ENCODE measurements at regions not wholly inside any gene's neighbourhood (a gene's known extent, or its start where the extent isn't known, plus 50 kb on each side); places are given as distances from the start of the nearest gene placed in this dataset.
"Not testable (repeated sequence)": the region's sequence is repeated elsewhere in the genome, so short reads cannot be mapped to it uniquely, and the experiment has no call there.

DNA sequence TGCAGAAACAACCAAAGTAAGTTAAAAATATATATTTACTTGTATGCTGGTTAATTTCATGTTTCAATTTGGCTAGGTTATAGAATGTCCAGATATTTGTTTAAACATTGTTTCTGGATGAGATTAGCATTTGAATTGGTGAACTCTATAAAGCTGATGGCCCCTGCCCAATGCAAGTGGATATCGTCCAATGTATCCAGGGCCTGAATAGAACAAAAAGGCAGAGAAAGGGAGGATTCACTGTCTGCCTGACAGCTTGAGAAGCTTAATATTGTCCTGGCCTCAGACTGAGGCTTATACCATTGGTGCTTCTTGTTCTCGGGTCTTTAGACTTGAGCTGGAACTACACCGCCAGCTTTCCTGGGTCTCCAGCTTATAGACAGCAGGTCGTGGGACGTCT lies 446.7 kb upstream of the ACTBL2 start:
- ATAC-seq, result no peak

DNA sequence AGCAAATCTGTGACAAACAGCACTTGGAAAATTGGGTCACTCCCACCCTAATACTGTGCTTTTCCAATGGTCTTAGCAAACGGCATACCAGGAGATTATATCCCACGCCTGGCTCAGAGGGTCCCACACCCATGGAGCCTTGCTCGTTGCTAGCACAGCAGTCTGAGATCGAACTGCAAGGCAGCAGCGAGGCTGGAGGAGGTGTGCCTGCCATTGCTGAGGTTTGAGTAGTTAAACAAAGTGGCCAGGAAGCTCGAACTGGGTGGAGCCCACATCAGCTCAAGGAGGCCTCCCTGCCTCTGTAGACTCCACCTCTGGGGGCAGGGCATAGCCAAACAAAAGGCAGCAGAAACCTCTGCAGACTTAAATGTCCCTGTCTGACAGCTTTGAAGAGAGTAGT lies 440.5 kb upstream of the ACTBL2 start:
- 90 to 100% methylated on average over 3 to 4 of the region's 6 CpGs for WGBS, 2 donors (ENCODE audit: low coverage in 1 of 2)
- not testable (repeated sequence) for H3K4me1 ChIP-seq, H3K4me3 ChIP-seq, H3K36me3 ChIP-seq, H3K27ac ChIP-seq, H3K9me3 ChIP-seq, ATAC-seq, H3K27me3 ChIP-seq

More for the DNA sequence above, 446.7 kb upstream of the ACTBL2 start:
- Histone ChIP-seq H3K9me3 (peaks cover 0 to 8% (median 0%) of the 10 kb centered on the region in 3 donors), H3K36me3 (no peaks in the 10 kb centered on the region), H3K4me3 (no peak overlapping the region), H3K27me3 (no peaks in the 10 kb centered on the region), H3K27ac (no peak overlapping the region), H3K4me1 (no peaks in the 10 kb centered on the region)
- 57 to 59% methylated on average over 4 to 5 of the region's 5 CpGs for WGBS, 2 donors (ENCODE audit: low coverage in 1 of 2)
- TF ChIP-seq POLR2AphosphoS5 (IDR thresholded peaks at IDR 0.05), result no peak
- TF ChIP-seq, protein P1, sequence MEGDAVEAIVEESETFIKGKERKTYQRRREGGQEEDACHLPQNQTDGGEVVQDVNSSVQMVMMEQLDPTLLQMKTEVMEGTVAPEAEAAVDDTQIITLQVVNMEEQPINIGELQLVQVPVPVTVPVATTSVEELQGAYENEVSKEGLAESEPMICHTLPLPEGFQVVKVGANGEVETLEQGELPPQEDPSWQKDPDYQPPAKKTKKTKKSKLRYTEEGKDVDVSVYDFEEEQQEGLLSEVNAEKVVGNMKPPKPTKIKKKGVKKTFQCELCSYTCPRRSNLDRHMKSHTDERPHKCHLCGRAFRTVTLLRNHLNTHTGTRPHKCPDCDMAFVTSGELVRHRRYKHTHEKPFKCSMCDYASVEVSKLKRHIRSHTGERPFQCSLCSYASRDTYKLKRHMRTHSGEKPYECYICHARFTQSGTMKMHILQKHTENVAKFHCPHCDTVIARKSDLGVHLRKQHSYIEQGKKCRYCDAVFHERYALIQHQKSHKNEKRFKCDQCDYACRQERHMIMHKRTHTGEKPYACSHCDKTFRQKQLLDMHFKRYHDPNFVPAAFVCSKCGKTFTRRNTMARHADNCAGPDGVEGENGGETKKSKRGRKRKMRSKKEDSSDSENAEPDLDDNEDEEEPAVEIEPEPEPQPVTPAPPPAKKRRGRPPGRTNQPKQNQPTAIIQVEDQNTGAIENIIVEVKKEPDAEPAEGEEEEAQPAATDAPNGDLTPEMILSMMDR (IDR thresholded peaks at IDR 0.05), result no peak
- TF ChIP-seq POLR2A (IDR thresholded peaks at IDR 0.05), result no peak
- TF ChIP-seq EP300 (IDR thresholded peaks at IDR 0.05), result no peak

DNA sequence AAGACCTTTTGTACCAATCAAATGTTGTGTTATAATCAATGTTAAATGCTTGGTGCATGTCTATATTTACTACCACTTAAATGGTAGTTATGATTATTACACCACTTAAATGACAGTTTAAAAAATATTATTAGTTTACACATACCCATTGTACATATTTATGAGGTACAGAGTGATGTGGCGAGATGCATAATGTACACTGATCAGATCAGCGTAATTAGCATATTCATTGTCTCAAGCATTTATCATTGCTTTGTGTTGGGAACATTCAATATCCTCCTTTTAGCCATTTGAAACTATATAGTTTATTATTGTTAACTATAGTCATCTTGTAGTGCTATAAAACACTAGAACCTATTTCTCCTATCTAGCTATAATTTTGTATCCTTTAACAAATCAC lies 434.4 kb upstream of the ACTBL2 start:
- no peaks in the 10 kb centered on the region for H3K36me3 ChIP-seq
- H3K4me1 ChIP-seq, result no peaks in the 10 kb centered on the region
- no peak overlapping the region for H3K27ac ChIP-seq
- no peak for ATAC-seq
- H3K9me3 ChIP-seq, result no peaks in the 10 kb centered on the region
- no peak overlapping the region for H3K4me3 ChIP-seq
- 45 to 50% methylated on average over 2 of the region's 2 CpGs for WGBS, 2 donors (ENCODE audit: low coverage in 1 of 2)
- no peaks in the 10 kb centered on the region for H3K27me3 ChIP-seq
- TF ChIP-seq EP300 (IDR thresholded peaks at IDR 0.05), result no peak
- TF ChIP-seq POLR2AphosphoS5 (IDR thresholded peaks at IDR 0.05), result no peak
- TF ChIP-seq, protein P1 (IDR thresholded peaks at IDR 0.05), result no peak
- no peak for TF ChIP-seq POLR2A (IDR thresholded peaks at IDR 0.05)

DNA sequence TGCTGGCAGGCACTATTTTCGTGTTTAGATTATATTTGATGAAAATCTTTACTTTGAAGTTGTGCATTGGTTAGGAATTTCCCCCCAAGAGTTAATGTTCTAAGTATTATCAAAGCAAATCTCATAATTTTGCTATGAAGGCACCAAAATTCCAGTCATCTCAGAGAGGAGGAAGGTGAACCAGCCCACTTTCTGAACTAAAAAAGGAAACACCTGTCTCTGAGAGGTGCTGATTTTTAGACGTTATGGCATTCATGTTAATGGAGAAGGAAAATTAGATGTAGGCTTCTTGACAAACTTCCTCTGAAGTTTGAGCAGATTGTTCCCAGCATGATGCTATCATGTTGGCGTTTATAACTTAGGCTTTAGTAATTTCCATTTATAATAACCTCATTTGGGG lies 432.9 kb upstream of the ACTBL2 start:
- TF ChIP-seq, protein P1 (IDR thresholded peaks at IDR 0.05), result no peak
- TF ChIP-seq POLR2AphosphoS5 (IDR thresholded peaks at IDR 0.05) (no peak), EP300 (IDR thresholded peaks at IDR 0.05) (no peak), POLR2A (IDR thresholded peaks at IDR 0.05) (no peak)
- no peak overlapping the region for H3K4me3 ChIP-seq
- no peaks in the 10 kb centered on the region for H3K27me3 ChIP-seq
- H3K27ac ChIP-seq, result no peak overlapping the region
- no peaks in the 10 kb centered on the region for H3K9me3 ChIP-seq
- WGBS, 2 donors (ENCODE audit: low coverage in 1 of 2), result 59 to 67% methylated on average over 3 of the region's 3 CpGs
- H3K36me3 ChIP-seq, result no peaks in the 10 kb centered on the region
- no peaks in the 10 kb centered on the region for H3K4me1 ChIP-seq
- no peak for ATAC-seq

DNA sequence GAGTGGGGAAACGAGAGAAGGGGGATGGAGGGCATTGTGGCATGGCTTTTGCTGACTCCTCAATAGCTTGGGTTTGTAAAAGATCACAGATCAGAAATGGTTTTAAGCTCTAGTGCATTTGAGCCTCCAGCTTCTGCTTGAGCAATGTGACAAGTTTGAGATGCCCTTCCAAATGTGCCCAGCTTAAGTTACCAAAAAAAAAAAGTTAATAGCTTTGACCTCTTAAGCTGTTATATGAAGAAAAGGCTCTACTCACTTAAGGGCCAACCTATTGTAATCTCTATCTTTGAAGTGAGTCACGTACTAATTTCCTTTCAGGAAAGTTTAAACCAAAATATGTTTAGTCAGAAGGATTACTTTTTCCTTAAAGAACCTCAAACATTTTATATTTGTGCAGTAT lies 428.8 kb upstream of the ACTBL2 start:
- TF ChIP-seq POLR2A (IDR thresholded peaks at IDR 0.05), result no peak
- no peak for TF ChIP-seq EP300 (IDR thresholded peaks at IDR 0.05)
- TF ChIP-seq, protein P1 (IDR thresholded peaks at IDR 0.05), result no peak
- TF ChIP-seq POLR2AphosphoS5 (IDR thresholded peaks at IDR 0.05), result no peak
- H3K27ac ChIP-seq, result no peak overlapping the region
- WGBS, 2 donors (ENCODE audit: low coverage in 1 of 2), result 81 to 87% methylated on average over 2 of the region's 2 CpGs
- H3K4me1 ChIP-seq, result no peaks in the 10 kb centered on the region
- H3K4me3 ChIP-seq, result no peak overlapping the region
- ATAC-seq, result no peak
- H3K27me3 ChIP-seq, result no peaks in the 10 kb centered on the region
- no peaks in the 10 kb centered on the region for H3K36me3 ChIP-seq
- no peaks in the 10 kb centered on the region for H3K9me3 ChIP-seq
